ENCODE measurements at regions not wholly inside any gene's neighbourhood (a gene's known extent, or its start where the extent isn't known, plus 50 kb on each side); places are given as distances from the start of the nearest gene placed in this dataset.

DNA sequence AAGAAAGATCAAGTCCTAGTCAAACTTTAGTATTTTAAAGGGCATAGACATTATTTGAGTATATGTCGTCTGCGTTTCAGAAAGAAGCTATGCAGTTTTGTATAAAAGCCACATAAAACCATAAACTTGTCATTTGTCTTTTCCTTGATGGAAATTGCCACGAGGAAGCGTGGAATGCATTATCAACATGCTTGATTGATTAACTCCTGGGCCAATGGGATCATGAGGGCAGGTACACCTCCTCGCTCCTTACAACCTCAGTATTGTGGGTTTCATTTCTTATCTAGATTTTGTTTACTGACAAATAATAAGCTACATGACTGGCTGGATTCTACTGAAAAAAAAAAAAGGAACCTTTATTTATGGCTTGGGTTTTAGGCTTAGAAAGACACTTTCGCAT lies 122.5 kb upstream of the RFX3 start (continued):
- TF ChIP-seq, protein P1, sequence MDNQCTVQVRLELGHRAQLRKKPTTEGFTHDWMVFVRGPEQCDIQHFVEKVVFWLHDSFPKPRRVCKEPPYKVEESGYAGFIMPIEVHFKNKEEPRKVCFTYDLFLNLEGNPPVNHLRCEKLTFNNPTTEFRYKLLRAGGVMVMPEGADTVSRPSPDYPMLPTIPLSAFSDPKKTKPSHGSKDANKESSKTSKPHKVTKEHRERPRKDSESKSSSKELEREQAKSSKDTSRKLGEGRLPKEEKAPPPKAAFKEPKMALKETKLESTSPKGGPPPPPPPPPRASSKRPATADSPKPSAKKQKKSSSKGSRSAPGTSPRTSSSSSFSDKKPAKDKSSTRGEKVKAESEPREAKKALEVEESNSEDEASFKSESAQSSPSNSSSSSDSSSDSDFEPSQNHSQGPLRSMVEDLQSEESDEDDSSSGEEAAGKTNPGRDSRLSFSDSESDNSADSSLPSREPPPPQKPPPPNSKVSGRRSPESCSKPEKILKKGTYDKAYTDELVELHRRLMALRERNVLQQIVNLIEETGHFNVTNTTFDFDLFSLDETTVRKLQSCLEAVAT (IDR thresholded peaks at IDR 0.05) = no peak
- TF ChIP-seq ATF7 (IDR thresholded peaks at IDR 0.05; ENCODE audit: low read depth) (no peak), IKZF1 (conservative IDR thresholded peaks at IDR 0.05) (no peak), EED (IDR thresholded peaks at IDR 0.05; ENCODE audit: low read depth) (no peak), EP300 (IDR thresholded peaks at IDR 0.05; ENCODE audit: borderline replicate concordance in 1 of 2, control insufficient read depth in 1 of 2, low read depth in 2 of 2, low read length in 2 of 2) (no peak), TBL1XR1 (IDR thresholded peaks at IDR 0.05; ENCODE audit: low read depth, low read length) (no peak)

DNA sequence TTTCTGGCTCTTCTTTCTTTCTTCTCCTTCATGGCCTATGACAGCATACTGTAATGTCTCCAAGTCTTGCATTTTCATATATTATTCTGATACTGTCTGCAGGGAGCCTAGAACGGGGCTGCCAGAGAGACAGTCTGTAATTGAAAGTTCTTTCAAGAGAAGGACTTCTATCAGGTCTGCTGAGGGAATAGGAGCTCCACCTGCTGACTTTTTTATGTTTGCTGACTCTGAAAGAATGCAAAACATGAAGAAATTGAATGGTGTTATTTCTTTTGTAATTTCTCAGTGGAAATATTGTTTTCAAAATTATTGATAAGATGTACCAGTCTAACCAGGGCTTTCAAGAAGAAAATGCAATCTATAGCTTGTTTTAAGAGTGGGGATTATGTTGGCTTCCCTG lies 121.9 kb upstream of the RFX3 start:
- Histone ChIP-seq H3K27ac (ENCODE audit: control insufficient read depth, insufficient read depth) (no peak overlapping the region), H3K4me1 (ENCODE audit: control insufficient read depth, insufficient read depth, low read length) (no peaks in the 10 kb centered on the region), H3K9me3 (replicated peaks; ENCODE audit: control insufficient read depth, insufficient read depth, low read length) (no peaks in the 10 kb centered on the region), H3K4me3 (no peak overlapping the region), H2AFZ (ENCODE audit: control insufficient read depth, low read depth, low read length) (no peak overlapping the region), H3K27me3 (replicated peaks in 1 of 2; ENCODE audit: control insufficient read depth in 2 of 2, insufficient read depth in 2 of 2, low read length in 1 of 2) (no peaks in the 10 kb centered on the region), H3K36me3 (ENCODE audit: control insufficient read depth in 2 of 2, insufficient read depth in 2 of 2, low read length in 1 of 2) (no peaks in the 10 kb centered on the region), H3K79me2 (ENCODE audit: control insufficient read depth, insufficient read depth, low read length) (no peaks in the 10 kb centered on the region), H3K4me2 (ENCODE audit: control insufficient read depth, insufficient read depth) (no peak overlapping the region), H3K9ac (ENCODE audit: control insufficient read depth, insufficient read depth, low read length) (no peak overlapping the region), H4K20me1 (ENCODE audit: control insufficient read depth, insufficient read depth) (no peaks in the 10 kb centered on the region)
- ChIA-PET RAD21 (ENCODE audit: unreplicated experiment) (interaction anchor here (1.1 to 3.0 kb wide), 4 partner anchors 16 to 180 kb away, joined by 3 to 16 read pairs (median 5); no protein-coding TSS in a partner anchor), POLR2A (no interaction called here), CTCF (interaction anchor here (1.4 to 4.2 kb wide), 7 partner anchors 28 to 407 kb away, joined by 3 to 27 read pairs (median 5); no protein-coding TSS in a partner anchor), SMC1A (ENCODE audit: uncharacterized antibody, unreplicated experiment) (interaction anchor here (0.8 to 2.0 kb wide), 10 partner anchors 10 to 454 kb away, joined by 3 to 7 read pairs (median 4); no protein-coding TSS in a partner anchor)
- TF ChIP-seq ZZZ3 (IDR thresholded peaks at IDR 0.05; ENCODE audit: control insufficient read depth, insufficient read length, low read depth) (no peak), YY1 (IDR thresholded peaks at IDR 0.05; ENCODE audit: low read depth, low read length) (no peak), RAD21 (IDR thresholded peaks at IDR 0.05; ENCODE audit: insufficient read depth, low read depth, low read length) (peak; percentile 54), SREBF2 (IDR thresholded peaks at IDR 0.05; ENCODE audit: low read length) (no peak)
- TF ChIP-seq, protein P2, sequence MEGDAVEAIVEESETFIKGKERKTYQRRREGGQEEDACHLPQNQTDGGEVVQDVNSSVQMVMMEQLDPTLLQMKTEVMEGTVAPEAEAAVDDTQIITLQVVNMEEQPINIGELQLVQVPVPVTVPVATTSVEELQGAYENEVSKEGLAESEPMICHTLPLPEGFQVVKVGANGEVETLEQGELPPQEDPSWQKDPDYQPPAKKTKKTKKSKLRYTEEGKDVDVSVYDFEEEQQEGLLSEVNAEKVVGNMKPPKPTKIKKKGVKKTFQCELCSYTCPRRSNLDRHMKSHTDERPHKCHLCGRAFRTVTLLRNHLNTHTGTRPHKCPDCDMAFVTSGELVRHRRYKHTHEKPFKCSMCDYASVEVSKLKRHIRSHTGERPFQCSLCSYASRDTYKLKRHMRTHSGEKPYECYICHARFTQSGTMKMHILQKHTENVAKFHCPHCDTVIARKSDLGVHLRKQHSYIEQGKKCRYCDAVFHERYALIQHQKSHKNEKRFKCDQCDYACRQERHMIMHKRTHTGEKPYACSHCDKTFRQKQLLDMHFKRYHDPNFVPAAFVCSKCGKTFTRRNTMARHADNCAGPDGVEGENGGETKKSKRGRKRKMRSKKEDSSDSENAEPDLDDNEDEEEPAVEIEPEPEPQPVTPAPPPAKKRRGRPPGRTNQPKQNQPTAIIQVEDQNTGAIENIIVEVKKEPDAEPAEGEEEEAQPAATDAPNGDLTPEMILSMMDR (IDR thresholded peaks at IDR 0.05 in 2 of 3, conservative IDR thresholded peaks at IDR 0.05 in 1 of 3; ENCODE audit: control insufficient read depth in 2 of 3, extremely low read depth in 1 of 3, insufficient read depth in 1 of 3, low read depth in 3 of 3, low read length in 3 of 3) = peak in 1 of 3 experiments; percentile 36; a peak in 2 of 6 replicates
- no TSS peak for BruUV-seq (replicated peaks)
- intact Hi-C loops (cut with micrococcal nuclease; ENCODE audit: unreplicated experiment) (loop anchor here (2.0 to 10.0 kb wide), 2 partner anchors 181 to 403 kb away; no protein-coding TSS in a partner anchor), in situ Hi-C loops (cut with MboI) (no loop called here)
- DNase-seq (ENCODE audit: low read depth, low spot score) (no peak), FAIRE-seq (no peak), ATAC-seq (no peak)
- 100% methylated on average over 1 of the region's 1 CpG for WGBS (ENCODE audit: insufficient coverage, insufficient replicate concordance, low lambda C conversion rate, missing lambda C conversion rate)
